Common myeloid progenitor, CD34-positive (primary cell): ENCODE measurements at regions not wholly inside any gene's neighbourhood (a gene's known extent, or its start where the extent isn't known, plus 50 kb on each side); places are given as distances from the start of the nearest gene placed in this dataset.

ENCODE experiments used
- CTCF ChIA-PET: fragments of 350-600 bp; sonication (Branson Sonifier 250); formaldehyde crosslinking; loops from one replicate; lab custom pipeline; 2021; ENCODE audit warnings: antibody characterized with exemption; lab: Charles Lee
- POLR2A ChIA-PET: fragments of 350-600 bp; sonication (Branson Sonifier 250); formaldehyde crosslinking; loops from one replicate; lab custom pipeline; 2021; ENCODE audit warnings: antibody characterized with exemption; lab: Charles Lee
- DNase-seq, 3 donors: peaks; one replicate each; pipeline versions ENCODE4 v3.0.0 to v3.0.0-alpha.2; 2013
- H3K27ac ChIP-seq, 2 experiments: 1 replicate in 1 of 2; 2 replicates in 1 of 2; pipeline ENCODE4 v1.7.0; 2013; ENCODE audit warnings: inconsistent platforms in 2 of 2, low read length in 2 of 2, mild to moderate bottlenecking in 2 of 2, low read depth in 1 of 2, moderate library complexity in 1 of 2; ENCODE audit not compliant: severe bottlenecking in 2 of 2, insufficient read depth in 1 of 2, poor library complexity in 1 of 2
- H3K27me3 ChIP-seq, 5 experiments: replicated peaks in 2 of 5; 1 replicate in 3 of 5; 2 replicates in 2 of 5; pipeline versions ENCODE4 v1.6.1 to v1.7.0; 2013; ENCODE audit warnings: low read length in 4 of 5, mild to moderate bottlenecking in 2 of 5, moderate library complexity in 2 of 5, inconsistent platforms in 1 of 5; ENCODE audit not compliant: insufficient read depth in 5 of 5, control insufficient read depth in 4 of 5
- H3K36me3 ChIP-seq, 4 experiments: 1 replicate in 2 of 4; 2 replicates in 2 of 4; pipeline versions ENCODE4 v1.6.1 to v1.7.0; 2013; ENCODE audit warnings: low read length in 3 of 4, control low read depth in 1 of 4, mild to moderate bottlenecking in 1 of 4; ENCODE audit not compliant: control insufficient read depth in 4 of 4, insufficient read depth in 4 of 4
- H3K4me1 ChIP-seq, 4 experiments: 1 replicate in 3 of 4; 2 replicates in 1 of 4; pipeline versions ENCODE4 v1.6.1 to v1.7.1; 2013; ENCODE audit warnings: low read length in 3 of 4, mild to moderate bottlenecking in 3 of 4, control low read depth in 1 of 4, inconsistent platforms in 1 of 4, moderate library complexity in 1 of 4; ENCODE audit not compliant: control insufficient read depth in 4 of 4, insufficient read depth in 4 of 4; ENCODE audit errors: control extremely low read depth in 1 of 4
- H3K4me3 ChIP-seq, 7 experiments: 1 replicate in 4 of 7; 2 replicates in 3 of 7; pipeline versions ENCODE4 v1.5.1 to v1.7.0; 2013; ENCODE audit warnings: mild to moderate bottlenecking in 7 of 7, low read length in 6 of 7, moderate library complexity in 6 of 7, inconsistent platforms in 2 of 7, low read depth in 2 of 7, control low read depth in 1 of 7; ENCODE audit not compliant: insufficient read depth in 4 of 7, control insufficient read depth in 1 of 7; ENCODE audit errors: extremely low read depth in 1 of 7
- H3K9me3 ChIP-seq, 5 experiments: 1 replicate in 4 of 5; 2 replicates in 1 of 5; pipeline versions ENCODE4 v1.6.1 to v1.7.1; 2013; ENCODE audit warnings: low read length in 4 of 5, mild to moderate bottlenecking in 2 of 5, inconsistent platforms in 1 of 5, low read depth in 1 of 5, moderate library complexity in 1 of 5; ENCODE audit not compliant: control insufficient read depth in 4 of 5, insufficient read depth in 2 of 5; ENCODE audit errors: control extremely low read depth in 1 of 5
- WGBS: methylation state at CpG from one replicate; pipeline ENCODE4 v1.1.5; 2013; ENCODE audit not compliant: insufficient coverage; 5-methylcytosine and 5-hydroxymethylcytosine counted together

GRCh38 chr22:48513929-48514328 lies 1313.7 kb downstream of the BRD1 start:
- ChIA-PET POLR2A (no interaction called here), CTCF (no interaction called here)
- no peaks in the 10 kb centered on the region for H3K36me3 ChIP-seq
- peaks cover 0 to 3% (median 0%) of the 10 kb centered on the region in 5 experiments for H3K27me3 ChIP-seq
- no peak for DNase-seq
- H3K4me1 ChIP-seq = no peaks in the 10 kb centered on the region
- H3K9me3 ChIP-seq = no peaks in the 10 kb centered on the region
- 92% methylated on average over 6 of the region's 10 CpGs for WGBS
- H3K27ac ChIP-seq = no peak overlapping the region
- H3K4me3 ChIP-seq = no peak overlapping the region

- H3K4me3 ChIP-seq = no peak overlapping the region
- no peaks in the 10 kb centered on the region for H3K36me3 ChIP-seq
- no peaks in the 10 kb centered on the region for H3K4me1 ChIP-seq
- peaks cover 0 to 4% (median 0%) of the 10 kb centered on the region in 5 experiments for H3K27me3 ChIP-seq
- H3K27ac ChIP-seq = no peak overlapping the region
- POLR2A ChIA-PET = no interaction called here
- WGBS = 96% methylated on average over 10 of the region's 10 CpGs
- DNase-seq = no peak
- no peaks in the 10 kb centered on the region for H3K9me3 ChIP-seq
- CTCF ChIA-PET = no interaction called here
These were observed 1314.2 kb downstream of the BRD1 start for GRCh38 chr22:48513446-48513845.

GRCh38 chr22:48511781-48512327 lies 1315.8 kb downstream of the BRD1 start:
- DNase-seq = no peak
- H3K27ac ChIP-seq = no peak overlapping the region
- no peak overlapping the region for H3K4me3 ChIP-seq
- CTCF ChIA-PET = no interaction called here
- H3K27me3 ChIP-seq = peaks cover 0 to 4% (median 0%) of the 10 kb centered on the region in 5 experiments
- no peaks in the 10 kb centered on the region for H3K36me3 ChIP-seq
- 98% methylated on average over 18 of the region's 23 CpGs for WGBS
- H3K4me1 ChIP-seq = no peaks in the 10 kb centered on the region
- H3K9me3 ChIP-seq = no peaks in the 10 kb centered on the region
- POLR2A ChIA-PET = no interaction called here

GRCh38 chr22:48511211-48511610 lies 1316.5 kb downstream of the BRD1 start:
- no peak overlapping the region for H3K4me3 ChIP-seq
- no peak for DNase-seq
- ChIA-PET POLR2A (no interaction called here), CTCF (no interaction called here)
- H3K4me1 ChIP-seq = no peaks in the 10 kb centered on the region
- peaks cover 0 to 4% (median 0%) of the 10 kb centered on the region in 5 experiments for H3K27me3 ChIP-seq
- no peaks in the 10 kb centered on the region for H3K9me3 ChIP-seq
- no peak overlapping the region for H3K27ac ChIP-seq
- WGBS = 94% methylated on average over 3 of the region's 7 CpGs
- no peaks in the 10 kb centered on the region for H3K36me3 ChIP-seq

DNA sequence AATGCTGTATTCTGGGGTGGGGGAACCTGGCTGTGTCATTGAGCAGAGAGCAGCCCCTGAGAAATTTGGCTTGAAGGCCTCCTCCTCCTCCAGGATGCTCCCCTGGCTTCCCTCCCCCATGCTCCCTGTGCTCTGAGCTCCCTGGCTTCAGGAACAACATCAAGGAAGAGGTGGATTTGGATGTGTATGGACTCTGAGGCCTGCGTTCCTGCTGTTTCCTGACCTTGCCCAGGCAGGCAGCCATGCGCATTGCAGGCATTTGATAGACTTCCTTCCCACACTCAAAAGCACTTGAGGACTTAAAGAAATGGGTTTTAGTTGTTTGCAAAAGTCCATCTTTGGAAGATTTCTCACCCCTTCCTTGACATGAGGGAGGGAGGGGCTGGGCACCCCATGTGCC lies 1317.1 kb downstream of the BRD1 start:
- POLR2A ChIA-PET = no interaction called here

GRCh38 chr22:48507595-48508350 lies 1319.9 kb downstream of the BRD1 start:
- Histone ChIP-seq H3K27ac (no peak overlapping the region), H3K27me3 (peaks cover 0 to 4% (median 0%) of the 10 kb centered on the region in 5 experiments), H3K36me3 (no peaks in the 10 kb centered on the region), H3K4me3 (no peak overlapping the region), H3K9me3 (no peaks in the 10 kb centered on the region), H3K4me1 (no peaks in the 10 kb centered on the region)
- ChIA-PET POLR2A (no interaction called here), CTCF (no interaction called here)
- 77% methylated on average over 17 of the region's 23 CpGs for WGBS
- no peak for DNase-seq

More for the DNA sequence above, 1317.1 kb downstream of the BRD1 start:
- Histone ChIP-seq H3K9me3 (no peaks in the 10 kb centered on the region), H3K27me3 (peaks cover 0 to 4% (median 0%) of the 10 kb centered on the region in 5 experiments), H3K27ac (no peak overlapping the region), H3K36me3 (no peaks in the 10 kb centered on the region), H3K4me3 (no peak overlapping the region), H3K4me1 (no peaks in the 10 kb centered on the region)
- no CpG with 5 or more reads among the region's 2 CpGs for WGBS
- CTCF ChIA-PET = no interaction called here
- DNase-seq = no peak

DNA sequence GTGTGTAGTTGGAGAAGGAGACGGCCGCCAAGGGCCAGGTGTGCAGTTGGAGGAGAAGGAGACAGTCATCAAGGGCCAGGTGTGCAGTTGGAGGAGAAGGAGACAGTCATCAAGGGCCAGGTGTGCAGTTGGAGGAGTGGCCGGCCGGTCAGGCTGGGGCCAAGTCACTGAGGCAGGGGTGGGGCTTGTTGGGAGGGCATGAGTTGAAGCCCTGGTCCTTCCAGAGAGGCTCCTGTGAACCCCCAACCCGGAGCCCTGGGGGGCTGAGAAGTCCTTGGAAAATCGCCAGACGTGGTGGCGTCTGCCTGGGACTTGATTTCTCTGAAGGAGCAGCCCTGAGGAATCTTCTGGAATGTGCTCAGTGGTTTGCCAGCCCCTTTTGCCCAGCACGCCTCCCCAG lies 1320.5 kb downstream of the BRD1 start:
- Histone ChIP-seq H3K36me3 (no peaks in the 10 kb centered on the region), H3K27ac (no peak overlapping the region), H3K4me3 (no peak overlapping the region), H3K9me3 (no peaks in the 10 kb centered on the region), H3K27me3 (peaks cover 0 to 4% (median 0%) of the 10 kb centered on the region in 5 experiments), H3K4me1 (no peaks in the 10 kb centered on the region)
- WGBS = 90% methylated on average over 9 of the region's 9 CpGs
- POLR2A ChIA-PET = no interaction called here
- CTCF ChIA-PET = no interaction called here
- no peak for DNase-seq
